Lower leg skin (tissue), 4 donors: ENCODE measurements at regions not wholly inside any gene's neighbourhood (a gene's known extent, or its start where the extent isn't known, plus 50 kb on each side); places are given as distances from the start of the nearest gene placed in this dataset.
A peak's percentile ranks its signal among the peaks of the same experiment; 100 is the strongest.

ENCODE experiments used
- DNase-seq, 2 donors: peaks; one replicate each; pipeline ENCODE4 v3.0.0-alpha.2; 2019; ENCODE audit warnings: low spot score in 2 of 2
- H3K4me3 ChIP-seq: fragments of 200-600 bp; sonication (generic); 2 replicates; pipeline ENCODE4 v1.5.1; 2017; ENCODE audit warnings: mild to moderate bottlenecking, low read depth; ENCODE audit not compliant: poor library complexity, severe bottlenecking
- CTCF ChIP-seq, 3 donors: fragments of 450-650 bp; IDR thresholded peaks; one replicate each; pipeline ENCODE4 v1.5.1; 2016; ENCODE audit warnings: antibody characterized with exemption in 3 of 3, mild to moderate bottlenecking in 3 of 3, moderate library complexity in 2 of 3
- POLR2A ChIP-seq, 2 donors: fragments of 450-650 bp; IDR thresholded peaks; one replicate each; pipeline ENCODE4 v1.6.1; 2016 to 2017; ENCODE audit warnings: antibody characterized with exemption in 2 of 2, mild to moderate bottlenecking in 1 of 2, moderate library complexity in 1 of 2
- WGBS, 2 donors: methylation state at CpG; one replicate each; pipeline ENCODE4 v1.1.5; 2018; 5-methylcytosine and 5-hydroxymethylcytosine counted together
- intact Hi-C: fragments of 100-400 bp; cut with DNase I; formaldehyde crosslinking; loops from one replicate; pipeline ENCODE4 v1.15.0; 2023; ENCODE audit warnings: low total_unique reads

GRCh38 chr1:212518188-212519054 lies 85.7 kb downstream of the NENF start:
- DNase-seq: peak; percentile 71 to 94
- WGBS, 2 donors: 46 to 56% methylated on average over 14 of the region's 14 CpGs
- no peak for TF ChIP-seq CTCF (IDR thresholded peaks at IDR 0.05)
- no peak for TF ChIP-seq POLR2A (IDR thresholded peaks at IDR 0.05)
- no peak overlapping the region for H3K4me3 ChIP-seq
- intact Hi-C loops: no loop called here

GRCh38 chr1:212519131-212519530 lies 86.4 kb downstream of the NENF start:
- 85 to 93% methylated on average over 2 of the region's 2 CpGs for WGBS, 2 donors
- no peak for DNase-seq
- no peak overlapping the region for H3K4me3 ChIP-seq
- TF ChIP-seq CTCF (IDR thresholded peaks at IDR 0.05): no peak
- TF ChIP-seq POLR2A (IDR thresholded peaks at IDR 0.05): no peak
- intact Hi-C loops: no loop called here

- no peak for TF ChIP-seq CTCF (IDR thresholded peaks at IDR 0.05)
- intact Hi-C loops: no loop called here
- no peak for DNase-seq
- no peak overlapping the region for H3K4me3 ChIP-seq
These were observed 87.6 kb downstream of the NENF start for GRCh38 chr1:212520299-212520698.

GRCh38 chr1:212520746-212521145 lies 87.8 kb upstream of the ATF3 start:
- WGBS, 2 donors: 67 to 73% methylated on average over 5 of the region's 5 CpGs

GRCh38 chr1:212525479-212526110 lies 83.0 kb upstream of the ATF3 start:
- 69 to 81% methylated on average over 7 of the region's 7 CpGs for WGBS, 2 donors
- no peak for DNase-seq

More at GRCh38 chr1:212520746-212521145, 87.8 kb upstream of the ATF3 start:
- DNase-seq: no peak
- no peak for TF ChIP-seq POLR2A (IDR thresholded peaks at IDR 0.05)
- TF ChIP-seq CTCF (IDR thresholded peaks at IDR 0.05): no peak
- H3K4me3 ChIP-seq: no peak overlapping the region
- intact Hi-C loops: no loop called here

More at GRCh38 chr1:212525479-212526110, 83.0 kb upstream of the ATF3 start:
- no peak overlapping the region for H3K4me3 ChIP-seq
- TF ChIP-seq CTCF (IDR thresholded peaks at IDR 0.05): no peak
- no peak for TF ChIP-seq POLR2A (IDR thresholded peaks at IDR 0.05)
- intact Hi-C loops: no loop called here
